ENCODE measurements at regions not wholly inside any gene's neighbourhood (a gene's known extent, or its start where the extent isn't known, plus 50 kb on each side); places are given as distances from the start of the nearest gene placed in this dataset.

GRCh38 chr2:120787822-120788700 lies 52.4 kb downstream of the GLI2 start:
- DNase-seq: no peak
- intact Hi-C loops (cut with DNase I): no loop called here
- H3K9me3 ChIP-seq (replicated peaks in 1 of 3): no peaks in the 10 kb centered on the region
- no peak overlapping the region for H3K27ac ChIP-seq
- no peaks in the 10 kb centered on the region for H3K36me3 ChIP-seq (replicated peaks in 1 of 2)
- H3K27me3 ChIP-seq: no peaks in the 10 kb centered on the region
- H3K4me1 ChIP-seq (replicated peaks in 1 of 2): peaks cover 3 to 7% of the 10 kb centered on the region in 2 donors
- 67 to 82% (median 75%) methylated on average over 10 of the region's 10 CpGs for WGBS, 4 donors
- no peak overlapping the region for H3K4me3 ChIP-seq
- TF ChIP-seq POLR2A (IDR thresholded peaks at IDR 0.05): no peak
- TF ChIP-seq, protein P1, sequence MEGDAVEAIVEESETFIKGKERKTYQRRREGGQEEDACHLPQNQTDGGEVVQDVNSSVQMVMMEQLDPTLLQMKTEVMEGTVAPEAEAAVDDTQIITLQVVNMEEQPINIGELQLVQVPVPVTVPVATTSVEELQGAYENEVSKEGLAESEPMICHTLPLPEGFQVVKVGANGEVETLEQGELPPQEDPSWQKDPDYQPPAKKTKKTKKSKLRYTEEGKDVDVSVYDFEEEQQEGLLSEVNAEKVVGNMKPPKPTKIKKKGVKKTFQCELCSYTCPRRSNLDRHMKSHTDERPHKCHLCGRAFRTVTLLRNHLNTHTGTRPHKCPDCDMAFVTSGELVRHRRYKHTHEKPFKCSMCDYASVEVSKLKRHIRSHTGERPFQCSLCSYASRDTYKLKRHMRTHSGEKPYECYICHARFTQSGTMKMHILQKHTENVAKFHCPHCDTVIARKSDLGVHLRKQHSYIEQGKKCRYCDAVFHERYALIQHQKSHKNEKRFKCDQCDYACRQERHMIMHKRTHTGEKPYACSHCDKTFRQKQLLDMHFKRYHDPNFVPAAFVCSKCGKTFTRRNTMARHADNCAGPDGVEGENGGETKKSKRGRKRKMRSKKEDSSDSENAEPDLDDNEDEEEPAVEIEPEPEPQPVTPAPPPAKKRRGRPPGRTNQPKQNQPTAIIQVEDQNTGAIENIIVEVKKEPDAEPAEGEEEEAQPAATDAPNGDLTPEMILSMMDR (IDR thresholded peaks at IDR 0.05): no peak

GRCh38 chr2:120791243-120791961 lies 55.7 kb downstream of the GLI2 start:
- no peaks in the 10 kb centered on the region for H3K27me3 ChIP-seq
- no peaks in the 10 kb centered on the region for H3K36me3 ChIP-seq (replicated peaks in 1 of 2)
- no peak for DNase-seq
- H3K4me1 ChIP-seq (replicated peaks in 1 of 2): no peaks in the 10 kb centered on the region
- 82 to 85% (median 84%) methylated on average over 10 to 14 of the region's 14 CpGs for WGBS, 4 donors
- H3K4me3 ChIP-seq: no peak overlapping the region
- no peaks in the 10 kb centered on the region for H3K9me3 ChIP-seq (replicated peaks in 1 of 3)
- intact Hi-C loops (cut with DNase I): no loop called here
- H3K27ac ChIP-seq: no peak overlapping the region
- TF ChIP-seq, protein P1 (IDR thresholded peaks at IDR 0.05): no peak
- no peak for TF ChIP-seq POLR2A (IDR thresholded peaks at IDR 0.05)

GRCh38 chr2:120791962-120792297 lies 56.3 kb downstream of the GLI2 start:
- Histone ChIP-seq H3K36me3 (replicated peaks in 1 of 2) (no peaks in the 10 kb centered on the region), H3K4me3 (no peak overlapping the region), H3K9me3 (replicated peaks in 1 of 3) (no peaks in the 10 kb centered on the region), H3K4me1 (replicated peaks in 1 of 2) (no peaks in the 10 kb centered on the region), H3K27me3 (no peaks in the 10 kb centered on the region), H3K27ac (no peak overlapping the region)
- peak in 1 of 7 donors; percentile 74 for DNase-seq
- 77 to 80% (median 78%) methylated on average over 11 of the region's 11 CpGs for WGBS, 4 donors
- intact Hi-C loops (cut with DNase I): no loop called here
- TF ChIP-seq POLR2A (IDR thresholded peaks at IDR 0.05): no peak
- TF ChIP-seq, protein P1 (IDR thresholded peaks at IDR 0.05): no peak

DNA sequence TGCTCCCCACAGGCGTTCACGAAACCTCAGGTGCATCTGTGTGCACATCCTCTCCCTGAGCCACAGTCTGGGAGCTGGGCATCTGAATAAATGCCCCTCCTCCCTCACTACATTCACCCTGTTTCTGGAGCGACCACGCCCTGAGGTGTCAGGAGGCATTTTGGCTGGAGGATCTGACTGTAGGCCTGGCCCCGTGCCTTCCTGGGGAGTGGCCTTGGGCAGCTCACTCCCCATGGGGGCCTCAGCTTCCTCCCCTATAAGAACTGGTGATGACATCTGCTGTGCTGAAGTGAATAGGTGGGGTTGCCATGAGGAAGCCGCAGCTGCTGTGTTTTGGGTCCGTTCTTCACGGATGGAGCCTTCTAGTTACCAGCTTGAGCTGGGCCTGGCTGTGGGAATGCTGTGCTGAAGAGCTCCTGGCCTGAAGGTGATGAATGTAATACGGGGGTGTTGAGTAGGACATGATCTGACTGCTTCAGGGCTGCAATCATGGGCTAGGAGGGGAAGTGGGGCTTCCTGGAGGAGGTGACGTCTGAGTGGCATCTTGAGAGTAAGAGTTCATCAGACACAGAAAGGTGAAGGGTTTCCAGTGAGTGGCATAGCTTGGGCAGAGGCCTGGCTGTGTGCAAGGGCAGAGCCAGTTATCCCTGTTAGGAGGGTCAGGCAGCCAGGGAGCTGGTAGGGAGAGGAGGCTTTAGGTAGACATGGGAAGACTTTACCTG lies 58.2 kb downstream of the GLI2 start:
- 86 to 89% (median 88%) methylated on average over 5 to 10 of the region's 10 CpGs for WGBS, 4 donors
- Histone ChIP-seq H3K4me1 (replicated peaks in 1 of 2) (no peaks in the 10 kb centered on the region), H3K4me3 (no peak overlapping the region), H3K27ac (peak overlapping the region in 1 of 5 donors; percentile 16), H3K9me3 (replicated peaks in 1 of 3) (no peaks in the 10 kb centered on the region), H3K36me3 (replicated peaks in 1 of 2) (no peaks in the 10 kb centered on the region), H3K27me3 (no peaks in the 10 kb centered on the region)
- no peak for DNase-seq
- TF ChIP-seq, protein P1 (IDR thresholded peaks at IDR 0.05): no peak
- TF ChIP-seq POLR2A (IDR thresholded peaks at IDR 0.05): no peak
- intact Hi-C loops (cut with DNase I): no loop called here
